DND-41 (cell line): ENCODE measurements at regions not wholly inside any gene's neighbourhood (a gene's known extent, or its start where the extent isn't known, plus 50 kb on each side); places are given as distances from the start of the nearest gene placed in this dataset.

ENCODE experiments used
- ATAC-seq: fragments of 200-7000 bp; cut with Tn5 transposase; 3 replicates; pipeline ENCODE4 v1.9.1; 2021; ENCODE audit warnings: low read depth; ENCODE audit not compliant: insufficient read depth
- DNase-seq: peaks from one replicate; pipeline ENCODE4 v3.0.0-alpha.2; 2020
- H2AFZ ChIP-seq: 2 replicates; pipeline ENCODE4 v1.6.0; 2012; ENCODE audit warnings: low read depth, low read length
- H3K27ac ChIP-seq: 2 replicates; pipeline ENCODE4 v1.5.1; 2012; ENCODE audit warnings: low read length, inconsistent platforms
- H3K27me3 ChIP-seq: fragments of 200-600 bp; sonication (generic); 2 replicates; pipeline ENCODE4 v1.6.0; 2012; ENCODE audit warnings: low read length, mild to moderate bottlenecking, inconsistent platforms; ENCODE audit not compliant: insufficient read depth, poor library complexity
- H3K36me3 ChIP-seq: 2 replicates; pipeline ENCODE4 v1.5.1; 2012; ENCODE audit warnings: low read length, inconsistent platforms; ENCODE audit not compliant: insufficient read depth
- H3K4me1 ChIP-seq: 2 replicates; pipeline ENCODE4 v1.5.1; 2012; ENCODE audit warnings: mild to moderate bottlenecking, low read length; ENCODE audit not compliant: insufficient read depth
- H3K4me2 ChIP-seq: 2 replicates; pipeline ENCODE4 v1.6.0; 2012; ENCODE audit warnings: mild to moderate bottlenecking, moderate library complexity, low read length, inconsistent platforms; ENCODE audit not compliant: insufficient read depth
- H3K4me3 ChIP-seq, 2 experiments: fragments of 200-600 bp in 1 of 2; shearing (Covaris generic) in 1 of 2; 2 replicates each; pipeline ENCODE4 v1.5.1; 2012 to 2016; ENCODE audit warnings: inconsistent platforms in 2 of 2, low read length in 2 of 2, mild to moderate bottlenecking in 2 of 2, low read depth in 1 of 2, moderate library complexity in 1 of 2
- H3K79me2 ChIP-seq: 2 replicates; pipeline ENCODE4 v1.6.0; 2012; ENCODE audit warnings: low read length, inconsistent platforms; ENCODE audit not compliant: insufficient read depth
- H3K9ac ChIP-seq: 2 replicates; pipeline ENCODE4 v1.6.0; 2012; ENCODE audit warnings: low read depth, mild to moderate bottlenecking, inconsistent platforms, low read length, moderate library complexity
- H3K9me3 ChIP-seq: 2 replicates; pipeline ENCODE4 v1.5.1; 2012; ENCODE audit warnings: low read length, moderate library complexity, mild to moderate bottlenecking, inconsistent platforms; ENCODE audit not compliant: insufficient read depth, severe bottlenecking
- H4K20me1 ChIP-seq: 2 replicates; pipeline ENCODE4 v1.6.0; 2012; ENCODE audit warnings: low read length; ENCODE audit not compliant: insufficient read depth
- CTCF ChIP-seq: IDR thresholded peaks from 2 replicates; pipeline ENCODE4 v1.5.1; 2012; ENCODE audit warnings: borderline replicate concordance, low read length, moderate library complexity, mild to moderate bottlenecking; ENCODE audit not compliant: poor library complexity, severe bottlenecking; ENCODE audit errors: extremely low read depth
- EZH2 ChIP-seq: IDR thresholded peaks from 3 replicates; pipeline ENCODE4 v1.6.1; 2012; ENCODE audit warnings: borderline replicate concordance, low read depth, mild to moderate bottlenecking, moderate library complexity, low read length, inconsistent platforms; ENCODE audit not compliant: severe bottlenecking

- TF ChIP-seq EZH2 = no peak
- TF ChIP-seq CTCF = no peak
- no peak for ATAC-seq
- Histone ChIP-seq H3K27me3 (peaks cover 10% of the 10 kb centered on the region), H3K79me2 (no peaks in the 10 kb centered on the region), H3K9ac (no peak overlapping the region), H3K4me1 (no peaks in the 10 kb centered on the region), H3K4me2 (no peak overlapping the region), H3K36me3 (no peaks in the 10 kb centered on the region), H2AFZ (no peak overlapping the region), H3K27ac (no peak overlapping the region), H4K20me1 (no peaks in the 10 kb centered on the region), H3K9me3 (no peaks in the 10 kb centered on the region), H3K4me3 (no peak overlapping the region)
- DNase-seq = no peak
Observed at GRCh38 chr16:48087639-48088038, 68.2 kb downstream of the ABCC12 start.

GRCh38 chr16:48086422-48086821 lies 69.4 kb downstream of the ABCC12 start:
- H3K79me2 ChIP-seq = no peaks in the 10 kb centered on the region
- no peak for TF ChIP-seq EZH2
- TF ChIP-seq CTCF = no peak
- H3K27ac ChIP-seq = no peak overlapping the region
- peaks cover 10% of the 10 kb centered on the region for H3K27me3 ChIP-seq
- no peak for DNase-seq
- H3K4me3 ChIP-seq = no peak overlapping the region
- H3K36me3 ChIP-seq = no peaks in the 10 kb centered on the region
- no peaks in the 10 kb centered on the region for H3K9me3 ChIP-seq
- H3K9ac ChIP-seq = no peak overlapping the region
- no peak overlapping the region for H3K4me2 ChIP-seq
- ATAC-seq = no peak
- H3K4me1 ChIP-seq = no peaks in the 10 kb centered on the region
- no peaks in the 10 kb centered on the region for H4K20me1 ChIP-seq
- H2AFZ ChIP-seq = no peak overlapping the region

GRCh38 chr16:48085729-48086128 lies 70.1 kb downstream of the ABCC12 start:
- Histone ChIP-seq H3K4me1 (no peaks in the 10 kb centered on the region), H3K4me3 (no peak overlapping the region), H3K9ac (no peak overlapping the region), H3K27ac (no peak overlapping the region), H2AFZ (no peak overlapping the region), H3K9me3 (no peaks in the 10 kb centered on the region), H4K20me1 (no peaks in the 10 kb centered on the region), H3K27me3 (peaks cover 10% of the 10 kb centered on the region), H3K79me2 (no peaks in the 10 kb centered on the region), H3K36me3 (no peaks in the 10 kb centered on the region), H3K4me2 (no peak overlapping the region)
- DNase-seq (no peak), ATAC-seq (no peak)
- TF ChIP-seq EZH2 = no peak
- TF ChIP-seq CTCF = no peak

- H3K27ac ChIP-seq = no peak overlapping the region
- H3K36me3 ChIP-seq = no peaks in the 10 kb centered on the region
- DNase-seq (no peak), ATAC-seq (no peak)
- TF ChIP-seq CTCF (no peak), EZH2 (no peak)
- H3K9me3 ChIP-seq = no peaks in the 10 kb centered on the region
- no peaks in the 10 kb centered on the region for H4K20me1 ChIP-seq
- no peaks in the 10 kb centered on the region for H3K4me1 ChIP-seq
- no peak overlapping the region for H3K4me3 ChIP-seq
- H3K9ac ChIP-seq = no peak overlapping the region
- H3K27me3 ChIP-seq = peaks cover 10% of the 10 kb centered on the region
- H3K79me2 ChIP-seq = no peaks in the 10 kb centered on the region
- H2AFZ ChIP-seq = no peak overlapping the region
- no peak overlapping the region for H3K4me2 ChIP-seq
Observed at GRCh38 chr16:48084826-48085225, 71.0 kb downstream of the ABCC12 start.
